ENCODE measurements at regions not wholly inside any gene's neighbourhood (a gene's known extent, or its start where the extent isn't known, plus 50 kb on each side); places are given as distances from the start of the nearest gene placed in this dataset.

DNA sequence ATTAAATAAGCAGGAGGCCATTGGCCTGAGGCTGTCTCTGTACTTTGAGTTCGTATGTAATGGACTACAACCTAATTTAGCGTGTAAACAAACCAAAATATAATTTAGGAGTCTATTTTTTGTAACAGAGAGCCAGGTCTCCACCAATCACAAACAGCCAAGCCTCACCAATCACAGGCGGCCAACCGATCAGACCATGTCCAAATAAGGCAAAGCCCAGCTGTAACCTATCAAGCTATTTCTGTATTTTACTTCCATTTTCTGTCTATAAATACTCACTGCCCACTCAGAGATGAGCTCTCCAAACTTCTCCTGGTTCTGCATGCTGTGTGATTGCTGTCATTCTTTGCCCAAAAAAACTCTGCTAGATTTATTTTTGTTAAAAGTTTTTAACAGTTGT lies 322.7 kb downstream of the NPIPA8 start:
- Histone ChIP-seq H3K4me3 (replicated peaks in 1 of 3) (no peak overlapping the region), H3K27ac (no peak overlapping the region), H3K9me3 (no peaks in the 10 kb centered on the region), H3K36me3 (no peaks in the 10 kb centered on the region), H3K27me3 (no peaks in the 10 kb centered on the region), H3K4me1 (no peaks in the 10 kb centered on the region)
- WGBS, 2 donors = 80 to 92% methylated on average over 4 of the region's 4 CpGs
- intact Hi-C loops (cut with DNase I) = no loop called here
- no peak for DNase-seq
- TF ChIP-seq, protein P1, sequence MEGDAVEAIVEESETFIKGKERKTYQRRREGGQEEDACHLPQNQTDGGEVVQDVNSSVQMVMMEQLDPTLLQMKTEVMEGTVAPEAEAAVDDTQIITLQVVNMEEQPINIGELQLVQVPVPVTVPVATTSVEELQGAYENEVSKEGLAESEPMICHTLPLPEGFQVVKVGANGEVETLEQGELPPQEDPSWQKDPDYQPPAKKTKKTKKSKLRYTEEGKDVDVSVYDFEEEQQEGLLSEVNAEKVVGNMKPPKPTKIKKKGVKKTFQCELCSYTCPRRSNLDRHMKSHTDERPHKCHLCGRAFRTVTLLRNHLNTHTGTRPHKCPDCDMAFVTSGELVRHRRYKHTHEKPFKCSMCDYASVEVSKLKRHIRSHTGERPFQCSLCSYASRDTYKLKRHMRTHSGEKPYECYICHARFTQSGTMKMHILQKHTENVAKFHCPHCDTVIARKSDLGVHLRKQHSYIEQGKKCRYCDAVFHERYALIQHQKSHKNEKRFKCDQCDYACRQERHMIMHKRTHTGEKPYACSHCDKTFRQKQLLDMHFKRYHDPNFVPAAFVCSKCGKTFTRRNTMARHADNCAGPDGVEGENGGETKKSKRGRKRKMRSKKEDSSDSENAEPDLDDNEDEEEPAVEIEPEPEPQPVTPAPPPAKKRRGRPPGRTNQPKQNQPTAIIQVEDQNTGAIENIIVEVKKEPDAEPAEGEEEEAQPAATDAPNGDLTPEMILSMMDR (IDR thresholded peaks at IDR 0.05) = no peak
- TF ChIP-seq POLR2A (IDR thresholded peaks at IDR 0.05) = no peak

DNA sequence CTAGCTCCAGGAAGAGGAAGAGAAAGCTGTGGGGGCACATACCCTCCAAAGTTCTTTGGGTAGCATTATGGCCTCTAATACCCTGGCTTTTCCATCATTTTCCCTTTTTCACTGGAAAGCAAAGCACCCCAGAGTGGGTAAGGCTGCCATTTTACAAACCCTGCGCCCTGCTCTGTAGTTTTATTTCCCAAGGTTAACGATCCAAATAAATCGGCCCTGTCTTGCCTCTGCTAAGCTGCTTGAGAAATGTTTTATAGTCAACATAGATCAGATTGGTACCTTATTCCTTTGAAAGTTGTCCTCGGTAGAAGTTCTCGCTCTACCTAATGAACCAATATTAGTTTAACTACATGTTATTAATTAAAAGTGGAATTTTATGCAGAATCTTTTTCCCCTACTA lies 328.2 kb downstream of the NPIPA8 start:
- Histone ChIP-seq H3K9me3 (no peaks in the 10 kb centered on the region), H3K36me3 (no peaks in the 10 kb centered on the region), H3K4me3 (replicated peaks in 1 of 3) (no peak overlapping the region), H3K27me3 (no peaks in the 10 kb centered on the region), H3K27ac (no peak overlapping the region), H3K4me1 (no peaks in the 10 kb centered on the region)
- intact Hi-C loops (cut with DNase I) = no loop called here
- TF ChIP-seq POLR2A (IDR thresholded peaks at IDR 0.05) = no peak
- TF ChIP-seq, protein P1 (IDR thresholded peaks at IDR 0.05) = no peak
- WGBS, 2 donors = 94 to 95% methylated on average over 5 of the region's 5 CpGs
- DNase-seq = no peak

DNA sequence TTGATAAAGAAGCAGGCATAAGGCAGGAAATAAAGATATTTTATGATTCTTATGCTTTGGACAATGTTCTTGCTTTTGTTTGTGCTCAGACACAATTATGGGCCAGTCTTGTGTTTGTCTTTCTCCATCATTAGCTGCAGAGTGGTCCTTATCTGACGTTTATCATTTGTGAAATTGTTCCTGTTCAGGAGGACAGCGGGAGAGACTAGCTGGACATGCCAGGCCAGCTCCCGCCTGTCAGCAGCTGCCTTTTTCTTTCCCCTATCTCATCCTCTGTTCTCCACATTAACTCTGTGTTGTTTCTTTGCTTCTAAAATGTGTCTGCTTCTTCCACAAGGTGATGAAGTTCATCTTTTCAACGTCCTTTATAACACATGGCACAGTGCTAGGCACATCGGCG lies 333.5 kb downstream of the NPIPA8 start:
- H3K27me3 ChIP-seq = no peaks in the 10 kb centered on the region
- H3K9me3 ChIP-seq = no peaks in the 10 kb centered on the region
- no peak overlapping the region for H3K27ac ChIP-seq
- DNase-seq = no peak
- intact Hi-C loops (cut with DNase I) = no loop called here
- no peaks in the 10 kb centered on the region for H3K4me1 ChIP-seq
- no peaks in the 10 kb centered on the region for H3K36me3 ChIP-seq
- 69 to 72% methylated on average over 6 of the region's 6 CpGs for WGBS, 2 donors
- no peak for TF ChIP-seq POLR2A (IDR thresholded peaks at IDR 0.05)
- TF ChIP-seq, protein P1 (IDR thresholded peaks at IDR 0.05) = no peak
- no peak overlapping the region for H3K4me3 ChIP-seq (replicated peaks in 1 of 3)

DNA sequence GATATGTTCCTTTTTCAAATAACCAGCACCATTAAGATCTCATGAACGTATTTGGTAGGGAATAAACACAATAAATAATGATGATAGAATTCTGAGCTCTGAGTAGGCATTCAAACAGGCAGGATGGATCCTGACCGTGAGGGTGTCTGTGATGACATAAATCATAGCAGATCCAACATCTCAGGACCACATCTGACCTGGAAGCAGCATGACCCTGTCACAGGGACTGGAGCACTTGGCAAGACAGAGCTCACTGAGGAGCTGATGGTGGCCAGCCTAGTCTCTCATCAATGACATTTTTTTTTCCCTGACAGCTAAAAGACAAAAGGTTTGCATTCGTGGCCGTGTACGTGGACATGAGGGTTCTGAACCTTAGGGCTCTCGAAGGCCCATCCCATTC lies 337.5 kb downstream of the NPIPA8 start:
- no peak for TF ChIP-seq POLR2A (IDR thresholded peaks at IDR 0.05)
- TF ChIP-seq, protein P1 (IDR thresholded peaks at IDR 0.05) = no peak
- no peak for DNase-seq
- H3K4me3 ChIP-seq (replicated peaks in 1 of 3) = no peak overlapping the region
- H3K27ac ChIP-seq = no peak overlapping the region
- H3K9me3 ChIP-seq = no peaks in the 10 kb centered on the region
- no peaks in the 10 kb centered on the region for H3K27me3 ChIP-seq
- WGBS, 2 donors = 79 to 93% methylated on average over 6 of the region's 6 CpGs
- no peaks in the 10 kb centered on the region for H3K4me1 ChIP-seq
- intact Hi-C loops (cut with DNase I) = no loop called here
- no peaks in the 10 kb centered on the region for H3K36me3 ChIP-seq

DNA sequence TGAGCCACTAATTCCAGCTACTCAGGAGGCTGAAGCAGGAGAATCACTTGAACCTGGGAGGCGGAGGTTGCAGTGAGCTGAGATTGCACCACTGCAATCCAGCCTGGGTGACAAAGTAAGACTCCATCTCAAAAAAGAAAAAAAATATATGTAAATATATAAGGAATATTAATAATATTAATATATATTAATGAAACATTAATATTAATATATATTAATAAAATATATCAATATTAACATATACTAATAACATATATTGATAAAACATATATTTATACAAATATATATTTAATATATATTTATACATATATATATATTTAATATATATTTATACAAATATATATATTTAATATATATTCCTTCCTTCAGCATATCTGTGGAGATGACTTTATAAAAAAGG lies 338.0 kb downstream of the NPIPA8 start:
- TF ChIP-seq POLR2A (IDR thresholded peaks at IDR 0.05) = no peak
- TF ChIP-seq, protein P1 (IDR thresholded peaks at IDR 0.05) = no peak
- H3K4me1 ChIP-seq = no peaks in the 10 kb centered on the region
- 92 to 95% methylated on average over 1 of the region's 1 CpG for WGBS, 2 donors

More for the DNA sequence above, 338.0 kb downstream of the NPIPA8 start:
- Histone ChIP-seq H3K27ac (no peak overlapping the region), H3K4me3 (replicated peaks in 1 of 3) (no peak overlapping the region), H3K36me3 (no peaks in the 10 kb centered on the region), H3K27me3 (no peaks in the 10 kb centered on the region), H3K9me3 (no peaks in the 10 kb centered on the region)
- no peak for DNase-seq
- intact Hi-C loops (cut with DNase I) = no loop called here
